ENCODE measurements at regions not wholly inside any gene's neighbourhood (a gene's known extent, or its start where the extent isn't known, plus 50 kb on each side); places are given as distances from the start of the nearest gene placed in this dataset.

- TF ChIP-seq CTCF (IDR thresholded peaks at IDR 0.05; ENCODE audit: low read depth, low read length): no peak
- no peak for TF ChIP-seq EZH2phosphoT487 (IDR thresholded peaks at IDR 0.05; ENCODE audit: low read depth)
Measured at GRCh38 chrX:42384956-42385355, 393.0 kb downstream of the PPP1R2C start.

Measured in OCI-LY3 (cell line).